ENCODE measurements at regions not wholly inside any gene's neighbourhood (a gene's known extent, or its start where the extent isn't known, plus 50 kb on each side); places are given as distances from the start of the nearest gene placed in this dataset.
"Not testable (repeated sequence)": the region's sequence is repeated elsewhere in the genome, so short reads cannot be mapped to it uniquely, and the experiment has no call there.

- not testable (repeated sequence) for TF ChIP-seq CTCF (conservative IDR thresholded peaks at IDR 0.05; ENCODE audit: low read depth, low read length); EZH2 (IDR thresholded peaks at IDR 0.05; ENCODE audit: borderline replicate concordance, low read depth, low read length, poor library complexity, severe bottlenecking)
Measured at GRCh38 chr14:27826149-27826548, 940.4 kb upstream of the FOXG1 start.

Data from A673 (cell line).